GM06990 (cell line): ENCODE measurements at regions not wholly inside any gene's neighbourhood (a gene's known extent, or its start where the extent isn't known, plus 50 kb on each side); places are given as distances from the start of the nearest gene placed in this dataset.

ENCODE experiments used
- DNase-seq: peaks from one replicate; pipeline ENCODE4 v3.0.0-alpha.2; 2011; ENCODE audit not compliant: insufficient read length; ENCODE audit errors: extremely low read depth
- H3K27me3 ChIP-seq: replicated peaks from 2 replicates; pipeline ENCODE4 v1.6.0; 2011; ENCODE audit warnings: low read length; ENCODE audit not compliant: control insufficient read depth, insufficient read depth
- H3K36me3 ChIP-seq: 2 replicates; pipeline ENCODE4 v1.5.1; 2011; ENCODE audit warnings: low read length; ENCODE audit not compliant: control insufficient read depth, insufficient read depth
- H3K4me3 ChIP-seq: replicated peaks from 2 replicates; pipeline ENCODE4 v1.5.1; 2011; ENCODE audit warnings: low read depth, mild to moderate bottlenecking, control low read depth, low read length
- TF ChIP-seq, protein P1 (sequence below): IDR thresholded peaks from 2 replicates; pipeline ENCODE4 v1.5.1; 2011; ENCODE audit warnings: low read length, control low read depth, mild to moderate bottlenecking, inconsistent platforms; ENCODE audit not compliant: insufficient read depth, poor library complexity, severe bottlenecking

DNA sequence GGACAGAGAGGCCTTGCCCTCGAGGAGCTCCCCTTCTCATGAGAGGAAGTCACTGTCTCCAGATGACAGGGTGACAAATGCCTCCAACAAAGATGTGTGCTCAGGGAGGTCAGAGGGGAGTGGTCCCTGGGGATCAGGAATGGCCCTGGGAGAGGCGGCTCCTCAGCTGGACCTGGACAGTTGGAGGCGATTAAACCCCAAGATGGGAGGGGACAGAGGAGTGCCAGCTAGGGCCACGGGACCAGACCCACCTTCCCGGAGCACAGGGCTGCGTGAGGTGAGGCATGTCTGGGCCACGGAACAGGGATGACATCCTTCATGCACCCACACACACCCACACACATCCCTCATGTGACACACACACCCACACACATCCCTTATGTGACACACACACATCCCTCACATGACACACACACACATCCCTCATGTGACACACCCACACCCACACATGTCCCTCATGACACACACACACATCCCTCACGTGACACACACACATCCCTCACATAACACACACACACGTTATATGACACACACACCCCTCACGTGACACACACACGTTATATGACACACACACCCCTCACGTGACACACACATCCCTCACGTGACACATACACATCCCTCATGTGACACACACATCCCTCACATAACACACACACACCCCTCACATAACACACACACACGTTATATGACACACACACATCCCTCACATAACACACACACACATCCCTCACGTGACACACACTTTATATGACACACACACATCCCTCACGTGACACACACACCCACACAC lies 57.4 kb upstream of the SLCO4A1 start:
- Histone ChIP-seq H3K27me3 (no peaks in the 10 kb centered on the region; the same call in 1 of the 2 replicates), H3K36me3 (no peaks in the 10 kb centered on the region), H3K4me3 (no peak overlapping the region)
- TF ChIP-seq, protein P1, sequence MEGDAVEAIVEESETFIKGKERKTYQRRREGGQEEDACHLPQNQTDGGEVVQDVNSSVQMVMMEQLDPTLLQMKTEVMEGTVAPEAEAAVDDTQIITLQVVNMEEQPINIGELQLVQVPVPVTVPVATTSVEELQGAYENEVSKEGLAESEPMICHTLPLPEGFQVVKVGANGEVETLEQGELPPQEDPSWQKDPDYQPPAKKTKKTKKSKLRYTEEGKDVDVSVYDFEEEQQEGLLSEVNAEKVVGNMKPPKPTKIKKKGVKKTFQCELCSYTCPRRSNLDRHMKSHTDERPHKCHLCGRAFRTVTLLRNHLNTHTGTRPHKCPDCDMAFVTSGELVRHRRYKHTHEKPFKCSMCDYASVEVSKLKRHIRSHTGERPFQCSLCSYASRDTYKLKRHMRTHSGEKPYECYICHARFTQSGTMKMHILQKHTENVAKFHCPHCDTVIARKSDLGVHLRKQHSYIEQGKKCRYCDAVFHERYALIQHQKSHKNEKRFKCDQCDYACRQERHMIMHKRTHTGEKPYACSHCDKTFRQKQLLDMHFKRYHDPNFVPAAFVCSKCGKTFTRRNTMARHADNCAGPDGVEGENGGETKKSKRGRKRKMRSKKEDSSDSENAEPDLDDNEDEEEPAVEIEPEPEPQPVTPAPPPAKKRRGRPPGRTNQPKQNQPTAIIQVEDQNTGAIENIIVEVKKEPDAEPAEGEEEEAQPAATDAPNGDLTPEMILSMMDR = no peak
- no peak for DNase-seq

DNA sequence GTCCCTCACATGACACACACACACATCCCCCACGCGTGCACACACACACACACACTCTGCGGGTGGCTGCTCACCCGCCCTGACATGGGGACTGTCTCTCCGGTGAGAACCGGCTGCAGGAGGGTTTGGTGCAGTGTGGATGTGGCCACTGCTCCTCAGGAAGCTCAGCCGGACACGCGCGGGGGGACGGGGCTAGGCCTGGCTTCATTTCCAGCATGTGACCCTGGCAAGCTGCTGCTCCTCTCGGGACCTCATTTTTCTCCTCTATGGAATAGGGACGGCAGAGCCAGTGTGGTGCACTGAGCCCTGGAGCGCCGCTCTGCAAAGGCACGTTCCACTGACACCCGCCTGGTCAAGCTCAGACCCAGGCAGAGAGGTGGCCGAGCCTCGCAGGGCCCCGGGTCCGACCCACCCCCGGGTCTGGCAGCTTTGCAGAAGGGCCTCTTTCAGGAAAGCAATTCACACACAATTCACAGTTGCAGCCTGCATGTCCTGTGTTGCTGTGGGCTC lies 56.8 kb upstream of the SLCO4A1 start:
- Histone ChIP-seq H3K4me3 (no peak overlapping the region), H3K36me3 (no peaks in the 10 kb centered on the region), H3K27me3 (no peaks in the 10 kb centered on the region; the same call in 1 of the 2 replicates)
- TF ChIP-seq, protein P1 = no peak
- no peak for DNase-seq

DNA sequence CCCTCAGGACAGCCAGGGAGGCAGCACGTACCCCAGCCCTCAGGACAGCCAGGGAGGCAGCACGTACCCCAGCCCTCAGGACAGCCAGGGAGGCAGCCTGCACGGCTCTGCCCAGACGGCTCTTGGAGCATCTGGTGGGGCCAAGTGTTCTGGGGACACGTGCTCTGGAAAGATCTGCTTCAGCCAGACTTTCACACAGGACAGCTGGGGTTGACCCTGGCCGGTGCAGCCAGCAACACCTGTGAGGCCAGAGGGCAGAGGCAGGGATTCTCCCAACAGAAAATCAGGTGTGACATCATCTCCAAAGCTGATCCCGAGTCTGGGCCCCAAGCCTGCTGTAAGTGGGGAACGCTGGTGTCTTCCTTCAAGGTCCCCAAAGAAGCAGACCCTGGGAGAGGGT lies 55.5 kb upstream of the SLCO4A1 start:
- Histone ChIP-seq H3K4me3 (no peak overlapping the region), H3K27me3 (no peaks in the 10 kb centered on the region; the same call in 1 of the 2 replicates), H3K36me3 (no peaks in the 10 kb centered on the region)
- no peak for DNase-seq
- TF ChIP-seq, protein P1 = no peak

DNA sequence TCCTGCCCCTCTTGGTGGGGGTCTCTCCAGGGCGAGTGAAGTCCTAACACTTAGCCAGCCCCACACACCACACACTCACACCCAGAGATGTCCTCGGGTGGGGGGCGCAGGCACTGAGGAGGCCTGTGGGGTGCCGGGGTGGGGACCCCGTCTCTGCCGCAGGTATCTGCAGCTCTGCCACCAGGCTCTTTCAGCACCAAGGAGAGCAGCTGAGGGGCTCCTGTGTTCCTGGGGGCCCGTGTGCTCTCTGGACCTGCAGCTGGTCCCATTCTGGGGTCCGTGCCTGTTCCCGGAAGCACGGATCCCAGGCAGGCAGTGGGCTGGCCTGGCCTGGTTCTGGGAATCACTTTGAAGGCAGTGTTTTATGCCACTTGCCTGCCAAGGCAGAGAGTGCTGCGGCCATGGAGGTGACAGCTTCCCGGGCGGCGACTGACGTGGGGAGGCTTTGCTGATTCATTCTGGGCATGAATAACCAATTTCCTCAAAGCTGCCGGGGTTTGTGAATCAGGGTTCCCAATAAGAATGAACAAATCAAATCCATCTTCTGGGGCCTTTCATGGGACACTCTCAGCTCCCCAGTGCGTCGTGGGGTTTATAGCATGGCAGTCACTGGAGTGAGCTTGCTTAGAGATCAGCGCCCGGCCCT lies 54.4 kb upstream of the SLCO4A1 start:
- H3K4me3 ChIP-seq = no peak overlapping the region
- DNase-seq = no peak
- H3K27me3 ChIP-seq = no peaks in the 10 kb centered on the region; the same call in 1 of the 2 replicates
- TF ChIP-seq, protein P1 = no peak
- no peaks in the 10 kb centered on the region for H3K36me3 ChIP-seq

DNA sequence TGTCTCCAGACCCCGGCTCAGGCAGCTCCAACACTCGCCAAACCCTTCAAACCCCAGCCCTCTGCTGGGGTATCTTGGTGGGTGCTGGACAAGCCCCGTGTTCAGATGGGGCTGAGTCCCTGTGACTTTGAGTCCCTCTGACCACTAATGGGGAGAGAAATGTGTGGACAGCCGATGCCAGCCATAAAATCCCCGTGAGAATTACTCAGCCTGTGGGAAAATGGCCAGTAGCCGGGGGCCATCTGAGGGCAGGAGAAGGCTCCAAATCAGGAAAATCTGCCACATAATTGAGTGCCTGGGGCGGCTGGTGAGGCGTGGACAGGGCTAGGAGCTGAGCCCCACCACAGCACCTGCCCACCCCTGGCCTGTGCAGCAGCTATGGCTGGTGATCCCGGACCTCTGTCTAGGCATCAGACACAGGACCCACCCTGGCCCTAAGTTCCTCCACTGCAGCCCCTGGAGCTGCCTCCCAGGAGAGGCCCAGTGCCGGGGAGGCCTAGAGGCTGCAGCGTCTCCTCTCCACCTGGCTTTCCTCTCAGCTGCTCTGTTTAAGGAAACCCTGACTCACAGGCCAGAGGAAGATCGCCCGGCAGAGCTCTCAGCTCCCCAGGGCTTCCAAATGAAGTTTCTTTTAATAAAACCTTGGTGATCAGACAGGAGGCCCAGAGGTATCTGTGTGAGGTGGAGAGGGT lies 53.7 kb upstream of the SLCO4A1 start:
- Histone ChIP-seq H3K36me3 (no peaks in the 10 kb centered on the region), H3K4me3 (no peak overlapping the region), H3K27me3 (no peaks in the 10 kb centered on the region; the same call in 1 of the 2 replicates)
- TF ChIP-seq, protein P1 = no peak
- no peak for DNase-seq
